GM21423 (cell line): ENCODE measurements at regions not wholly inside any gene's neighbourhood (a gene's known extent, or its start where the extent isn't known, plus 50 kb on each side); places are given as distances from the start of the nearest gene placed in this dataset.
"Not testable (repeated sequence)": the region's sequence is repeated elsewhere in the genome, so short reads cannot be mapped to it uniquely, and the experiment has no call there.

Source experiments
- ATAC-seq: cut with Tn5 transposase; IDR thresholded peaks from one replicate; pipeline ENCODE4 v1.9.1; 2021; ENCODE audit warnings: mild to moderate bottlenecking, moderate library complexity; ENCODE audit not compliant: unreplicated experiment

GRCh38 chr2:357811-358210 is 69.9 kb upstream of the ALKAL2 start:
- no peak for ATAC-seq

DNA sequence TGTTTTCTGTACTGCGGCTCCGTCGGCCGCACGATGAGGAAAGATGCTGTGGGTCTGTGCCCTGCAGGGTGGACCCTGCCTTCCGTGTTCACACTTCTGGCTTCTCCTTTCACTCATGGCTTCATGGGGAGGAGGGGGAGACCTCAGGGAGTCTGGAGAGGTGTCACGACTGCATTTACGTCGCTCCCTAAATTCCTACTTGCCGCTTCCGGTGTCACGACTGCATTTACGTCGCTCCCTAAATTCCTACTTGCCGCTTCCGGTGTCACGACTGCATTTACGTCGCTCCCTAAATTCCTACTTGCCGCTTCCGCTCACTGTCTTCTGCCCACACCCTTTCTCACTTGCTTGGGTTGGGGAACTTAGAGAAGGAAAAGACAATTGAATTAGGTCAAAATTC is 68.4 kb upstream of the ALKAL2 start:
- not testable (repeated sequence) for ATAC-seq

DNA sequence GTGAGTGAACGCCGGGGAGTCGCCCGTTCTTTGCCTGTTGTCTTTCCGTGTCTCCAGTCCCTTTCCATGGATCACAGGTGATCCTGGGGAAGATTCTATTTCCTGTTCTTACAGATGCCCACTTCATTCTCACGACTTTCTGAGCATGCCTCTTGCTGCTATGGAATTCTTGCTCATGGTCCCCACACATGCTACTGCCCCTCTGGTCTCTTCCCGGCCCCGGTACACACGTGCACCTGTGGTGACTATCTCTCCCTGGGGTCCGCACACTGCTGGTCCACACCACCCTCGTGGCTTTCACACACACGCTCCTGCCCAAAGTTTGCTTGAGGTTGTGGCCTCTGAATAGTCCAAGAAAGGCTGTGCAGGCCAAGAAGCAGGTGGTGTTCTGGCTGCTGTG is 67.9 kb upstream of the ALKAL2 start:
- ATAC-seq = no peak

GRCh38 chr2:352696-353095 is 64.8 kb upstream of the ALKAL2 start:
- no peak for ATAC-seq

DNA sequence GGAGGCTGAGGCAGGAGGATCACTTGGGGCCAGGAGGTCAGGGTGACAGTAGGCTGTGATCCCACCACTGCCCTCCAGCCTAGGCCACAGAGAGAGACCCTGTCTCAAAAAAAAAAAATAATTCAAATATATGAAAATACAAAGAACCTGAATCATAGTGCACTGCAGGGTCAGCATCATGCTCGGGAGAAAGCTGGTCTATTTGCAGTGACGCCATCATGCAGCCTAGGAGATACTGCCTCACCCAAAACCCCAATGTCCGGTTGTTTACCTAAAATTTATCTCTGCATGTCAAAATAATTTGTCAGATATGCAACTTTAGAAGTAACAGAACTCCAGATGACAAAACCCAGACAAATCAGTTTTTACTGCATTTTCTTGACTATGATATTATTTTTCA is 61.5 kb upstream of the ALKAL2 start:
- ATAC-seq = no peak

GRCh38 chr2:348361-348916 is 60.5 kb upstream of the ALKAL2 start:
- no peak for ATAC-seq

- no peak for ATAC-seq
Measured at GRCh38 chr2:344811-345210, 56.9 kb upstream of the ALKAL2 start.

DNA sequence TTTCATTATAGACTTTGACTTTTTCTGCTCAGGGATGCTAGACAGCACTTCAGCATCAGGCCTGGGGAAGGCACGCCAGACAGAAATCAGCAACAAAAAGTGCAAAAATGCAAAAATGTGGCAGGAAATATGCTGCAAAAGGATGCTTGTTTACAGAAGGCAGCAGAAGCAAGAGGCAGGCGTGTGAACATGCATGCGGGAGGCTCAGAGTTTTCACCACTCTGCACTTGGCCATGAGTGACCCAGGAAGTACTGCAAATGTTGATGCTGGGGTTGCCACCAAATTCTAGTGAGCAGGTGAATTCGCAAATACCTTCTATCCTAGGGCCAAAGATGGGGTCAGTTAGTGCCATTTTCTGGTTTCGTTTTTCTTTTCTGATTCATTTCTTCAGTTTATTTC is 55.5 kb upstream of the ALKAL2 start:
- ATAC-seq = no peak

DNA sequence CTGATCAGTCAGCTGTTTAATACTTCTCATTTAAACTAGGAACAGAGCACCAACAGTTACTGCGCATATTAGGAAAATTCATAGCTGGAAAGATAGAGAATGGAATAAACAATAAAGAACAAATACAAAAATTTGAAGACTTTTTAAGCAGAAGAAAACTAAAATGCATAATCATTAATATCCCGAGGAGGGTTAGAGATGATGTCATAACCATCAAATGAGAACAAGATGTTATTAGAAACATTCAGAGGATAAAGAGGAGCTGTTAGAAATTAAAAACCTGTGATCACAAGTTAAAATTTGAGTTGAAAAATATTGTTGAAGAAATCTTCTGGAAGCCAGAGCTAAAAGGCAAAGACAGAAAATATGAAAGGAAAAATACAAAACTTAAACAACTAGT is 54.0 kb upstream of the ALKAL2 start:
- no peak for ATAC-seq

- no peak for ATAC-seq
Measured at GRCh38 chr2:341017-341542, 53.2 kb upstream of the ALKAL2 start.
